DOHH2 (cell line): ENCODE measurements at regions not wholly inside any gene's neighbourhood (a gene's known extent, or its start where the extent isn't known, plus 50 kb on each side); places are given as distances from the start of the nearest gene placed in this dataset.
A peak's percentile ranks its signal among the peaks of the same experiment; 100 is the strongest.

Experiments
- H3F3A ChIP-seq: fragments of 200-600 bp; sonication (generic), shearing (Covaris generic); 2 replicates; pipeline ENCODE4 v1.6.0; 2016; ENCODE audit warnings: antibody characterized with exemption, mild to moderate bottlenecking; ENCODE audit not compliant: control insufficient read depth, insufficient read depth
- H3K27ac ChIP-seq: fragments of 200-600 bp; sonication (generic); 2 replicates; pipeline ENCODE4 v1.5.1; 2014; ENCODE audit warnings: low read depth, mild to moderate bottlenecking, low read length, moderate library complexity
- H3K27me3 ChIP-seq: fragments of 200-600 bp; sonication (generic); 2 replicates; pipeline ENCODE4 v1.6.1; 2014; ENCODE audit warnings: mild to moderate bottlenecking, low read length, mixed read lengths; ENCODE audit not compliant: control insufficient read depth
- H3K36me3 ChIP-seq: fragments of 200-600 bp; sonication (generic); 2 replicates; pipeline ENCODE4 v1.6.1; 2014; ENCODE audit warnings: mild to moderate bottlenecking, low read length, moderate library complexity, mixed read lengths; ENCODE audit not compliant: control insufficient read depth
- H3K4me1 ChIP-seq: fragments of 200-600 bp; sonication (generic); 2 replicates; pipeline ENCODE4 v1.6.1; 2014; ENCODE audit warnings: mild to moderate bottlenecking, low read length, mixed read lengths; ENCODE audit not compliant: control insufficient read depth
- H3K4me2 ChIP-seq: fragments of 200-600 bp; sonication (generic); 2 replicates; pipeline ENCODE4 v1.6.0; 2014; ENCODE audit warnings: mild to moderate bottlenecking, low read length, moderate library complexity
- H3K4me3 ChIP-seq: fragments of 200-600 bp; sonication (generic); 2 replicates; pipeline ENCODE4 v1.5.1; 2014; ENCODE audit warnings: mild to moderate bottlenecking, low read length, mixed read lengths
- H3K79me2 ChIP-seq: fragments of 200-600 bp; sonication (generic); 2 replicates; pipeline ENCODE4 v1.6.1; 2014; ENCODE audit warnings: mild to moderate bottlenecking, low read length, mixed read lengths; ENCODE audit not compliant: control insufficient read depth
- H3K9me2 ChIP-seq: fragments of 200-600 bp; sonication (generic); replicated peaks from 2 replicates; pipeline ENCODE4 v1.6.1; 2014; ENCODE audit warnings: mild to moderate bottlenecking, low read length, mixed read lengths; ENCODE audit not compliant: control insufficient read depth
- H3K9me3 ChIP-seq: fragments of 200-600 bp; sonication (generic); 2 replicates; pipeline ENCODE4 v1.6.1; 2014; ENCODE audit warnings: antibody characterized with exemption, low read length, mixed read lengths; ENCODE audit not compliant: control insufficient read depth, insufficient read depth
- H4K20me1 ChIP-seq: fragments of 200-600 bp; sonication (generic); 2 replicates; pipeline ENCODE4 v1.6.0; 2014; ENCODE audit warnings: low read depth, mild to moderate bottlenecking, antibody characterized with exemption, low read length, moderate library complexity; ENCODE audit not compliant: control insufficient read depth, insufficient read depth
- CTCF ChIP-seq: fragments of 200-600 bp; sonication (generic); IDR thresholded peaks from one replicate; pipeline ENCODE4 v1.5.1; 2014; ENCODE audit warnings: antibody characterized with exemption, mild to moderate bottlenecking, low read depth, low read length; ENCODE audit not compliant: poor library complexity, severe bottlenecking
- EZH2phosphoT487 ChIP-seq: fragments of 200-600 bp; sonication (generic); IDR thresholded peaks from 2 replicates; pipeline ENCODE4 v1.6.1; 2017; ENCODE audit warnings: borderline replicate concordance, mild to moderate bottlenecking, antibody characterized with exemption, low read length, moderate library complexity, mixed read lengths

GRCh38 chr11:70933981-70934583, 318.3 kb downstream of the SHANK2 start:
- no peak overlapping the region for H3K4me3 ChIP-seq
- no peaks in the 10 kb centered on the region for H3K79me2 ChIP-seq
- no peak overlapping the region for H3K4me2 ChIP-seq
- H3K27me3 ChIP-seq, result no peaks in the 10 kb centered on the region
- H3K4me1 ChIP-seq, result no peaks in the 10 kb centered on the region
- no peak overlapping the region for H3K27ac ChIP-seq
- TF ChIP-seq CTCF, result no peak
- TF ChIP-seq EZH2phosphoT487, result no peak
- no peaks in the 10 kb centered on the region for H3K9me2 ChIP-seq
- no peaks in the 10 kb centered on the region for H3F3A ChIP-seq
- no peaks in the 10 kb centered on the region for H4K20me1 ChIP-seq
- peaks cover 4% of the 10 kb centered on the region; the same call in 1 of the 2 replicates for H3K9me3 ChIP-seq
- H3K36me3 ChIP-seq, result no peaks in the 10 kb centered on the region

GRCh38 chr11:70935006-70935768, 317.2 kb downstream of the SHANK2 start:
- H3K4me3 ChIP-seq, result no peak overlapping the region
- no peaks in the 10 kb centered on the region for H4K20me1 ChIP-seq
- no peaks in the 10 kb centered on the region for H3K36me3 ChIP-seq
- H3K9me3 ChIP-seq, result peaks cover 4% of the 10 kb centered on the region; the same call in 1 of the 2 replicates
- H3K27me3 ChIP-seq, result no peaks in the 10 kb centered on the region
- no peaks in the 10 kb centered on the region for H3F3A ChIP-seq
- TF ChIP-seq EZH2phosphoT487, result no peak
- TF ChIP-seq CTCF, result no peak
- H3K4me1 ChIP-seq, result no peaks in the 10 kb centered on the region
- no peak overlapping the region for H3K4me2 ChIP-seq
- H3K27ac ChIP-seq, result no peak overlapping the region
- H3K9me2 ChIP-seq, result no peaks in the 10 kb centered on the region
- no peaks in the 10 kb centered on the region for H3K79me2 ChIP-seq

GRCh38 chr11:70942593-70942992, 309.8 kb downstream of the SHANK2 start:
- no peak overlapping the region for H3K27ac ChIP-seq
- no peaks in the 10 kb centered on the region for H3K36me3 ChIP-seq
- no peaks in the 10 kb centered on the region for H3K9me2 ChIP-seq
- H3K4me3 ChIP-seq, result no peak overlapping the region
- no peaks in the 10 kb centered on the region for H3F3A ChIP-seq
- peak; percentile 77 for TF ChIP-seq CTCF
- TF ChIP-seq EZH2phosphoT487, result no peak
- no peaks in the 10 kb centered on the region for H3K4me1 ChIP-seq
- H3K4me2 ChIP-seq, result no peak overlapping the region
- H4K20me1 ChIP-seq, result no peaks in the 10 kb centered on the region
- H3K9me3 ChIP-seq, result peaks cover 34% of the 10 kb centered on the region
- no peaks in the 10 kb centered on the region for H3K79me2 ChIP-seq
- H3K27me3 ChIP-seq, result no peaks in the 10 kb centered on the region
